GM19099 (cell line): ENCODE measurements at regions not wholly inside any gene's neighbourhood (a gene's known extent, or its start where the extent isn't known, plus 50 kb on each side); places are given as distances from the start of the nearest gene placed in this dataset.

ENCODE experiments used
- POLR2A ChIP-seq: IDR thresholded peaks from 3 replicates; pipeline ENCODE4 v1.6.1; 2011; ENCODE audit warnings: low read depth; ENCODE audit not compliant: insufficient read length; ENCODE audit errors: extremely low read depth

GRCh38 chr11:32531528-32531927, 52.1 kb upstream of the EIF3M start:
- TF ChIP-seq POLR2A: no peak

GRCh38 chr11:32529994-32530588, 53.5 kb upstream of the EIF3M start:
- TF ChIP-seq POLR2A: peak; percentile 46

- TF ChIP-seq POLR2A: no peak
Measured at GRCh38 chr11:32527261-32528175, 56.1 kb upstream of the EIF3M start.

- no peak for TF ChIP-seq POLR2A
Measured at GRCh38 chr11:32526760-32527159, 56.9 kb upstream of the EIF3M start.

- TF ChIP-seq POLR2A: no peak
Measured at GRCh38 chr11:32511926-32512325, 71.7 kb upstream of the EIF3M start.

GRCh38 chr11:32510039-32510438, 73.6 kb upstream of the EIF3M start:
- TF ChIP-seq POLR2A: no peak

GRCh38 chr11:32508780-32509179, 73.4 kb upstream of the WT1 start:
- no peak for TF ChIP-seq POLR2A

- TF ChIP-seq POLR2A: no peak
Measured at GRCh38 chr11:32500001-32500400, 64.7 kb upstream of the WT1 start.

GRCh38 chr11:32497951-32498350, 62.6 kb upstream of the WT1 start:
- TF ChIP-seq POLR2A: no peak

- no peak for TF ChIP-seq POLR2A
Measured at GRCh38 chr11:32494629-32495028, 59.3 kb upstream of the WT1 start.

- no peak for TF ChIP-seq POLR2A
Measured at GRCh38 chr11:32489464-32489863, 54.1 kb upstream of the WT1 start.

GRCh38 chr11:32487270-32487669, 51.9 kb upstream of the WT1 start:
- TF ChIP-seq POLR2A: no peak

GRCh38 chr11:32485733-32486132, 50.4 kb upstream of the WT1 start:
- no peak for TF ChIP-seq POLR2A
